CD4-positive, alpha-beta T cell (primary cell): ENCODE measurements at regions not wholly inside any gene's neighbourhood (a gene's known extent, or its start where the extent isn't known, plus 50 kb on each side); places are given as distances from the start of the nearest gene placed in this dataset.

Experiments
- ATAC-seq: fragments of 200-7000 bp; cut with Tn5 transposase; one replicate; pipeline ENCODE4 v1.10.0; 2022; ENCODE audit warnings: mild to moderate bottlenecking; ENCODE audit not compliant: poor library complexity
- CTCF ChIA-PET: fragments of 350-600 bp; sonication (Branson Sonifier 250); formaldehyde crosslinking; loops from one replicate; lab custom pipeline; 2021; ENCODE audit warnings: antibody characterized with exemption, inconsistent platforms; lab: Charles Lee
- POLR2A ChIA-PET: fragments of 350-600 bp; sonication (Branson Sonifier 250); formaldehyde crosslinking; loops from one replicate; lab custom pipeline; 2021; ENCODE audit warnings: antibody characterized with exemption, inconsistent platforms; lab: Charles Lee
- DNase-seq, 14 experiments: peaks; one replicate each; pipeline ENCODE4 v3.0.0-alpha.2; 2013 to 2020; ENCODE audit warnings: mixed read lengths in 2 of 14
- H3K27ac ChIP-seq, 2 donors: one replicate each; pipeline versions ENCODE4 v1.5.1 to v1.7.0; 2013; ENCODE audit warnings: low read length in 2 of 2, low read depth in 1 of 2, mild to moderate bottlenecking in 1 of 2
- H3K27me3 ChIP-seq, 2 experiments: 1 replicate in 1 of 2; 2 replicates in 1 of 2; pipeline versions ENCODE4 v1.6.1 to v1.7.0; 2013; ENCODE audit warnings: low read length in 2 of 2, control low read depth in 1 of 2, mild to moderate bottlenecking in 1 of 2, moderate library complexity in 1 of 2; ENCODE audit not compliant: insufficient read depth in 2 of 2, control insufficient read depth in 1 of 2
- H3K36me3 ChIP-seq: one replicate; pipeline ENCODE4 v1.6.1; 2013; ENCODE audit warnings: low read length, control low read depth; ENCODE audit not compliant: insufficient read depth
- H3K4me1 ChIP-seq: one replicate; pipeline ENCODE4 v1.6.1; 2013; ENCODE audit warnings: low read length, control low read depth; ENCODE audit not compliant: insufficient read depth
- H3K4me3 ChIP-seq: one replicate; pipeline ENCODE4 v1.5.1; 2013; ENCODE audit warnings: mild to moderate bottlenecking, low read length, moderate library complexity
- H3K9me3 ChIP-seq, 2 experiments: 1 replicate in 1 of 2; 2 replicates in 1 of 2; pipeline versions ENCODE4 v1.6.1 to v1.7.0; 2013; ENCODE audit warnings: low read length in 2 of 2, mild to moderate bottlenecking in 2 of 2, control low read depth in 1 of 2, moderate library complexity in 1 of 2; ENCODE audit not compliant: control insufficient read depth in 1 of 2, insufficient read depth in 1 of 2
- H3K27ac Mint-ChIP-seq: one replicate; pipeline ENCODE4 v1.8.0; 2020; ENCODE audit warnings: mixed read lengths
- H3K27me3 Mint-ChIP-seq: one replicate; pipeline ENCODE4 v1.8.0; 2021; ENCODE audit warnings: mixed read lengths
- H3K36me3 Mint-ChIP-seq: one replicate; pipeline ENCODE4 v1.8.0; 2021; ENCODE audit warnings: low read depth, mixed read lengths
- H3K4me1 Mint-ChIP-seq: one replicate; pipeline ENCODE4 v1.8.0; 2021; ENCODE audit warnings: low read depth, mixed read lengths
- H3K4me3 Mint-ChIP-seq: one replicate; pipeline ENCODE4 v1.8.0; 2020; ENCODE audit warnings: mild to moderate bottlenecking, mixed read lengths
- H3K9me3 Mint-ChIP-seq: one replicate; pipeline ENCODE4 v1.8.0; 2020; ENCODE audit warnings: mixed read lengths
- intact Hi-C, 2 experiments: fragments of 100-400 bp; cut with DNase I in 1 of 2; cut with micrococcal nuclease in 1 of 2; formaldehyde crosslinking; loops; one replicate each; pipeline versions ENCODE4 v1.15.1 to v1.9.0; 2023 to 2025; cut with DNase I, micrococcal nuclease
- TF ChIP-seq, protein P1 (sequence below): fragments of 200-600 bp; IDR thresholded peaks from one replicate; pipeline ENCODE4 v1.8.0; 2022; ENCODE audit warnings: antibody characterized with exemption, mild to moderate bottlenecking

DNA sequence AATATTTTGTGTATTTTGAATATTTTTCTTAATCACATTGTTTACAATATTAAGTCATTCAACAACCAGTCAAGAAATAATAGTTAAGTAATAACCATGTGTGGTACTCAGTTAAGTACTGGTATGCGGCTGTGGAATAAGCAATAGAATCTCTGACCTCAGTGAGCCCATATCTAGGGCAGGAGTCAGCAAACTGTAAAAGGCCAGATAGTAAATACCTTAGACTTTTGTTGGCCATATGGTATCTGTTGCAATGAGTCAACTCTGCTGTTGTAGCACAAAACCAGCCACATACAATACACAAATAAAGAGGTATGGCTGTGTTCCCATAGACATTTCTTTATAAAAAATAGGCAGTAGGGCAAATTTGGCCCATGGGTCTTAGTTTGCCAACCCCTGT lies 311.6 kb upstream of the SEMA3A start:
- H3K9me3 ChIP-seq: no peaks in the 10 kb centered on the region
- DNase-seq (no peak), ATAC-seq (no peak)
- no peaks in the 10 kb centered on the region for H3K27me3 ChIP-seq
- no peaks in the 10 kb centered on the region for H3K36me3 Mint-ChIP-seq
- ChIA-PET CTCF (no interaction called here), POLR2A (no interaction called here)
- H3K9me3 Mint-ChIP-seq: no peaks in the 10 kb centered on the region
- no peak overlapping the region for H3K4me3 ChIP-seq
- no peaks in the 10 kb centered on the region for H3K36me3 ChIP-seq
- H3K27me3 Mint-ChIP-seq: no peaks in the 10 kb centered on the region
- intact Hi-C loops: no loop called here
- TF ChIP-seq, protein P1, sequence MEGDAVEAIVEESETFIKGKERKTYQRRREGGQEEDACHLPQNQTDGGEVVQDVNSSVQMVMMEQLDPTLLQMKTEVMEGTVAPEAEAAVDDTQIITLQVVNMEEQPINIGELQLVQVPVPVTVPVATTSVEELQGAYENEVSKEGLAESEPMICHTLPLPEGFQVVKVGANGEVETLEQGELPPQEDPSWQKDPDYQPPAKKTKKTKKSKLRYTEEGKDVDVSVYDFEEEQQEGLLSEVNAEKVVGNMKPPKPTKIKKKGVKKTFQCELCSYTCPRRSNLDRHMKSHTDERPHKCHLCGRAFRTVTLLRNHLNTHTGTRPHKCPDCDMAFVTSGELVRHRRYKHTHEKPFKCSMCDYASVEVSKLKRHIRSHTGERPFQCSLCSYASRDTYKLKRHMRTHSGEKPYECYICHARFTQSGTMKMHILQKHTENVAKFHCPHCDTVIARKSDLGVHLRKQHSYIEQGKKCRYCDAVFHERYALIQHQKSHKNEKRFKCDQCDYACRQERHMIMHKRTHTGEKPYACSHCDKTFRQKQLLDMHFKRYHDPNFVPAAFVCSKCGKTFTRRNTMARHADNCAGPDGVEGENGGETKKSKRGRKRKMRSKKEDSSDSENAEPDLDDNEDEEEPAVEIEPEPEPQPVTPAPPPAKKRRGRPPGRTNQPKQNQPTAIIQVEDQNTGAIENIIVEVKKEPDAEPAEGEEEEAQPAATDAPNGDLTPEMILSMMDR: no peak
- H3K27ac ChIP-seq: no peak overlapping the region
- H3K4me1 ChIP-seq: no peaks in the 10 kb centered on the region
- no peak overlapping the region for H3K4me3 Mint-ChIP-seq
- no peak overlapping the region for H3K27ac Mint-ChIP-seq
- H3K4me1 Mint-ChIP-seq: no peaks in the 10 kb centered on the region

DNA sequence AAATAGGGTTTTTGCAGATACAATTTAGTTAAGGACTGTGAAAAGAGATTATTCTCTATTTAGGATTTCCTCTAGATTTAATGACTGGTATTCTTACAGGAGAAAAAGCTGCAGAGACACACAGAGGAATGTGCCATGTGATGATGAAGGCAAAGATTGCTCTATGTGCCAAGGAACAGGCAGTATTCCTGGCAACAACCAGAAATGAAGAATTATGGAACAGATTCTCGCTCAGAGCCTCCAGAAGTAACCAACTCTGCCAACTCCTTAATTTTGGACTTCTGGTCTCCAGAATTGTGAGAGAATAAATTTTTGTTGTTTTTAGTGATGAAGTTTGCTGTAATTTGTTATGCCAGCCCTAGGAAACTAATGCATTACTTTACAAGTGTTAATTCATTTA lies 307.6 kb upstream of the SEMA3A start:
- Mint-ChIP-seq H3K4me1 (no peaks in the 10 kb centered on the region), H3K27ac (no peak overlapping the region), H3K4me3 (no peak overlapping the region), H3K36me3 (no peaks in the 10 kb centered on the region), H3K27me3 (no peaks in the 10 kb centered on the region), H3K9me3 (no peaks in the 10 kb centered on the region)
- intact Hi-C loops: no loop called here
- CTCF ChIA-PET: no interaction called here
- POLR2A ChIA-PET: no interaction called here
- ATAC-seq (no peak), DNase-seq (no peak)
- H3K9me3 ChIP-seq: no peaks in the 10 kb centered on the region
- no peaks in the 10 kb centered on the region for H3K36me3 ChIP-seq
- no peak overlapping the region for H3K27ac ChIP-seq
- no peaks in the 10 kb centered on the region for H3K4me1 ChIP-seq
- H3K27me3 ChIP-seq: no peaks in the 10 kb centered on the region
- TF ChIP-seq, protein P1: no peak
- H3K4me3 ChIP-seq: no peak overlapping the region

DNA sequence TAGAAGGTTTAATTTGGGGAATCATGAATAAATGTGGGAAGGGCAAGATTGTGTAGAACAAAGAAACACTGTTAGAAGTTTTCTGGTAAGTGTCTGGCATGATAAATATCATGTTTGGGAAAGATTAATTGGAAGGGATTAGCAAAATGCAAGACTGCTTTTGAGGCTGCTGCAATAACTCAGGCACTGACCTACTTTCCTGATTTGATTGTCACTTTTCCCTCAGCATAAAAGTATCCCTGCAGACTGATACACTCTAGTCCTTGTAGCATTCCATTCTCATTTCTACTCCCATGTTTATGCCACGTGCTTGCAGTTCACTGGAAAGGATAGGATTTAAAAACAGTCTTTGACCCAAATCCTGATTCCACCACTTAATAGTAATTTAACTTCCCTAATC lies 303.3 kb upstream of the SEMA3A start:
- Histone ChIP-seq H3K9me3 (no peaks in the 10 kb centered on the region), H3K4me3 (no peak overlapping the region), H3K36me3 (no peaks in the 10 kb centered on the region), H3K27ac (no peak overlapping the region), H3K4me1 (no peaks in the 10 kb centered on the region), H3K27me3 (no peaks in the 10 kb centered on the region)
- no peaks in the 10 kb centered on the region for H3K4me1 Mint-ChIP-seq
- TF ChIP-seq, protein P1: no peak
- H3K4me3 Mint-ChIP-seq: no peak overlapping the region
- ATAC-seq (no peak), DNase-seq (no peak)
- H3K27ac Mint-ChIP-seq: no peak overlapping the region
- H3K27me3 Mint-ChIP-seq: no peaks in the 10 kb centered on the region
- POLR2A ChIA-PET: no interaction called here
- intact Hi-C loops: no loop called here
- H3K36me3 Mint-ChIP-seq: no peaks in the 10 kb centered on the region
- H3K9me3 Mint-ChIP-seq: no peaks in the 10 kb centered on the region
- CTCF ChIA-PET: no interaction called here
